K562 (cell line): ENCODE measurements at regions not wholly inside any gene's neighbourhood (a gene's known extent, or its start where the extent isn't known, plus 50 kb on each side); places are given as distances from the start of the nearest gene placed in this dataset.

Experiments
- ATF3 ChIP-seq, 2 experiments: fragments of 450-650 bp in 1 of 2; sonication (generic) in 1 of 2; formaldehyde crosslinking in 1 of 2; IDR thresholded peaks in 1 of 2; conservative IDR thresholded peaks in 1 of 2; 2 replicates each; pipeline versions ENCODE4 v1.6.1 to v1.8.1; 2016 to 2023; ENCODE audit warnings: mild to moderate bottlenecking in 2 of 2, moderate library complexity in 2 of 2, inconsistent platforms in 1 of 2, missing genetic modification reagents in 1 of 2
- CBX2 ChIP-seq: fragments of 200-600 bp; sonication (generic); IDR thresholded peaks from one replicate; pipeline ENCODE4 v1.6.1; 2012; ENCODE audit warnings: mild to moderate bottlenecking, low read length, inconsistent platforms; ENCODE audit not compliant: insufficient read depth, poor library complexity, severe bottlenecking
- CTCF ChIP-seq, 3 experiments: IDR thresholded peaks in 2 of 3; conservative IDR thresholded peaks in 1 of 3; 2 replicates each; pipeline ENCODE4 v1.5.1; 2011 to 2012; ENCODE audit warnings: low read length in 3 of 3, mild to moderate bottlenecking in 3 of 3, control low read depth in 2 of 3, improper control_type of control experiment in 1 of 3, inconsistent platforms in 1 of 3, low read depth in 1 of 3, mixed read lengths in 1 of 3, moderate library complexity in 1 of 3; ENCODE audit not compliant: insufficient read depth in 2 of 3
- E2F4 ChIP-seq: sonication (generic); formaldehyde crosslinking; IDR thresholded peaks from 2 replicates; pipeline ENCODE4 v1.8.0; 2022; ENCODE audit warnings: mild to moderate bottlenecking, low read depth, missing genetic modification reagents
- ELF4 ChIP-seq: fragments of 450-650 bp; formaldehyde crosslinking; IDR thresholded peaks from 2 replicates; pipeline ENCODE4 v1.4.0; 2022; ENCODE audit warnings: missing genetic modification characterization
- GABPB2 ChIP-seq: fragments of 250-450 bp; sonication (Bioruptor Pico); conservative IDR thresholded peaks from 2 replicates; pipeline ENCODE4 v1.5.1; 2021; ENCODE audit warnings: mild to moderate bottlenecking
- MLLT1 ChIP-seq, 2 experiments: fragments of 450-650 bp; IDR thresholded peaks; 2 replicates each; pipeline ENCODE4 v1.6.1; 2016
- MTA1 ChIP-seq: fragments of 450-650 bp; IDR thresholded peaks from 2 replicates; pipeline ENCODE4 v1.6.1; 2017; ENCODE audit warnings: borderline replicate concordance
- MYC ChIP-seq, 2 experiments: fragments of 250-450 bp in 1 of 2; sonication (Bioruptor Pico) in 1 of 2; IDR thresholded peaks; 2 replicates each; pipeline versions ENCODE4 v1.5.1 to v1.6.1; 2012 to 2021; ENCODE audit warnings: low read depth in 2 of 2, borderline replicate concordance in 1 of 2, improper control_type of control experiment in 1 of 2, low read length in 1 of 2, mild to moderate bottlenecking in 1 of 2, moderate library complexity in 1 of 2
- POLR2H ChIP-seq: IDR thresholded peaks from 2 replicates; pipeline ENCODE4 v1.6.1; 2016; ENCODE audit warnings: missing genetic modification characterization, low read depth, mild to moderate bottlenecking, control low read depth, missing compliant biosample characterization, moderate library complexity
- TFAM ChIP-seq: fragments of 250-450 bp; sonication (Bioruptor Pico); conservative IDR thresholded peaks from 2 replicates; pipeline ENCODE4 v1.5.0; 2021; ENCODE audit warnings: mild to moderate bottlenecking, moderate library complexity
- U2AF2 ChIP-seq: fragments of 200-400 bp; formaldehyde crosslinking; optimal IDR thresholded peaks from 2 replicates; pipeline ENCODE3; 2017; ENCODE audit warnings: low read depth, mild to moderate bottlenecking, low read length
- ZBTB9 ChIP-seq: fragments of 450-650 bp; formaldehyde crosslinking; IDR thresholded peaks from 2 replicates; pipeline ENCODE4 v1.4.0; 2020; ENCODE audit warnings: mild to moderate bottlenecking, moderate library complexity
- ZC3H8 ChIP-seq: fragments of 450-650 bp; IDR thresholded peaks from 2 replicates; pipeline ENCODE4 v1.6.1; 2017
- ZNF639 ChIP-seq, 2 experiments: fragments of 200-800 bp in 1 of 2; sonication (Bioruptor generic) in 1 of 2; sonication (generic) in 1 of 2; formaldehyde crosslinking in 1 of 2; IDR thresholded peaks in 1 of 2; conservative IDR thresholded peaks in 1 of 2; 2 replicates each; pipeline versions ENCODE4 v1.5.0 to v1.6.1; 2016 to 2020; ENCODE audit warnings: missing compliant biosample characterization in 1 of 2, missing genetic modification characterization in 1 of 2, missing genetic modification reagents in 1 of 2
- ZNF766 ChIP-seq: fragments of 200-800 bp; sonication (Bioruptor generic); conservative IDR thresholded peaks from 2 replicates; pipeline ENCODE4 v1.6.1; 2016; ENCODE audit warnings: missing genetic modification characterization, missing compliant biosample characterization

- TF ChIP-seq CBX2: no peak
- no peak for TF ChIP-seq ZC3H8
- TF ChIP-seq MLLT1 (IDR thresholded peaks at IDR 0.05): no peak
- TF ChIP-seq E2F4: no peak
- no peak for TF ChIP-seq GABPB2 (CRISPR knock-in tag)
- peak; percentile 64 for TF ChIP-seq ZNF766 (CRISPR knock-in tag)
- TF ChIP-seq MYC (IDR thresholded peaks at IDR 0.05; ENCODE audit: low read depth, low read length): no peak
- TF ChIP-seq MYC (CRISPR knock-in tag; IDR thresholded peaks at IDR 0.05; ENCODE audit: borderline replicate concordance, low read depth): no peak
- 0 out of 2 replicates have a peak, but pooled peaks have one; percentile 39 for TF ChIP-seq POLR2H (tag)
- TF ChIP-seq ELF4 (CRISPR knock-in tag): no peak
- TF ChIP-seq CTCF (IDR thresholded peaks at IDR 0.05 in 2 of 3, conservative IDR thresholded peaks at IDR 0.05 in 1 of 3; ENCODE audit: insufficient read depth in 2 of 3, low read depth in 1 of 3, low read length in 3 of 3): no peak
- no peak for TF ChIP-seq ZBTB9
- no peak for TF ChIP-seq MTA1
- no peak for TF ChIP-seq ZNF639 (CRISPR knock-in tag; conservative IDR thresholded peaks at IDR 0.05 in 1 of 2, IDR thresholded peaks at IDR 0.05 in 1 of 2)
- TF ChIP-seq TFAM (CRISPR knock-in tag): no peak
- TF ChIP-seq ATF3 (IDR thresholded peaks at IDR 0.05): peak; percentile 63; the same call in 1 of the 2 replicates
- no peak for TF ChIP-seq ATF3 (CRISPR knock-in tag; conservative IDR thresholded peaks at IDR 0.05)
- no peak for TF ChIP-seq U2AF2
Observed at GRCh38 chr6:109877028-109878004, 100.8 kb upstream of the GPR6 start (continued).
